GM18505 (cell line): ENCODE measurements at regions not wholly inside any gene's neighbourhood (a gene's known extent, or its start where the extent isn't known, plus 50 kb on each side); places are given as distances from the start of the nearest gene placed in this dataset.

Experiments used
- ATAC-seq: cut with Tn5 transposase; IDR thresholded peaks from one replicate; pipeline ENCODE4 v1.9.1; 2021; ENCODE audit not compliant: unreplicated experiment
- POLR2A ChIP-seq: IDR thresholded peaks from 4 replicates; pipeline ENCODE4 v1.6.1; 2011; ENCODE audit warnings: borderline replicate concordance; ENCODE audit not compliant: insufficient read depth, insufficient read length; ENCODE audit errors: extremely low read depth

DNA sequence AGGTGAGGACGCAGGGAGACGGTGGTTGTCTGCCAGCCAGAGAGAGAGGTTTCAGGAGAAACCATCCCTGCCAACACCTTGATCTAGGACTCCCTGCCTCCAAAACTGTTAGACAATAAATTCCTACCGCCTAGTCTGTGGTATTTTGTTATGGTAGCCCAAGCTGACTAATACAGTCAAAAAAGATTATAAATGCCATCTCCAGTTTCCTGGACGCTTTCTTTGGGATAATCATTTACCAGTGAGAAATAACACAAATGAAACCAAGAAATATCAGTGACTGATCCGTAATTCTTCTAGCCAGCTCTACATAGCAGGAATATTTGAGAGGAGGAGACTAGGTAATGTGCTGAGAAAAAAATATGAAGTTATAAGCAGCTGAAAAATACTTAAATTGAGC lies 707.8 kb upstream of the LMCD1 start:
- ATAC-seq, result no peak
- no peak for TF ChIP-seq POLR2A

DNA sequence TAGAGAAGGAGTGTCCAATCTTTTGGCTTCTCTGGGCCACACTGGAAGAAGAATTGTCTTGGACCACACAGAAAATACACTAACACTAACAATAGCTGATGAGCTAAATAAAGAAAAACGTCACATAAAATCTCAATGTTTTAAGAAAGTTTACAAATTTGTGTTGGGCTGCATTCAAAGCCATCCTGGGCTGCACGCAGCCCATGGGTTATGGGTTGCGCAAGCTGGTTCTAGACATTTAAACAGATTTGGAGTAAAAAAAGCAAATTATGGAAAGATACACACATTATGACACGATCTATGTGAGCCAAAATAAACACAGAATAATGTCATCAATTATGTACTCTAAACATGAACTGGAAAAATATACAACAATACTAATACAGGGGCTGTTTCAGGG lies 703.3 kb upstream of the LMCD1 start:
- no peak for TF ChIP-seq POLR2A
- no peak for ATAC-seq

DNA sequence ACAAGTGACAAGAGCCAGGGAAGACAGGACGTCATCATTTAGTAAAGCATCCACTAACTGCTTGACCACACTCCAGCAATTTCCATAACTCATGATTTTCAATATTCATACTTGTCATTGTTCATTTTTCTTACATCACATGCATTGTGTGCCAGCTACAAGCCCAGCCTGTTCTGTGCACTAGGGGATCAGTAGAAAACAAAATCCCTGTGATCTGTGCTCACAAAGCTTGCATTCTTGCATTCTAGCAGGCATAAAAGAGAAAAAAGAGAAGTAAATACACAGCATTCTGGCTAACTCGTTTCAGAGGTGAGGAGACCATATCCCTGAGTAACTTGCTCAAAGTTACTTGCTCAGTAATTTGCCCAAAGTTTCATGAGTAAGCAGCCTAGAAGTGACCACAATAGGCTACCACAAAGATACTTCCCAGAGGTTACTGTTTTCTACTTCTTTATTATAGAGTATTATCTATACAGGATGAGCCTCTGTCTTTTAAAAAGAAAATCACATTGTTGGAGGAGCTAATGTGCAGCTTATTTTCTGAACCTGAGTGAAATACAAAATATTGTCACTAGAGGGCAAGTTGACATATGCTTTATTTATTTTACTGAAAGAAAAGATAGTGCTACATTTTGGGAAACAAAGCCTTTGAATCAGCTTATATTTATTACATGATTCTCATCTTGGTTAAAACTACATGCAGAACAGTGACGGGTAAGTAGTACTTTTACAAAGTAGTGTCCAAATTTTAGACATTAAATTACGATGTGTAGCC lies 701.4 kb upstream of the LMCD1 start:
- ATAC-seq, result no peak
- no peak for TF ChIP-seq POLR2A

DNA sequence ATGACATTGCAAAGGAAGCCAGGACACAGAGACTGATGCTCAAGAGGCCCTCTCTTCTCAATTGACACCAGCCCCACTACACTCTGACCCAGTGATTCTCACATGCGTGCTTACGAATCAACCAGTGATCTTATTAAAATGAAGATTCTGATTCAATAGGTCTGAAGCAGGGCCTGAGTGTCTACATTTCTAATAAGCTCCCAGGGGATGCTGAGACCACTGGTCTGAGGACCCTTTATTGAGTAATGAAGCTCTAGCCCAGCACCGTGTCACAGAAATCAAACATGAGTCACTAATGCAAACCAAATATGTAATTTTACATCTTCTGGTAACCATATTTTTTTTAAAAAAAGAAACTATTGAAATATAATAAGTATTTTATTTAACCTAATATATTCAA lies 689.1 kb upstream of the LMCD1 start:
- TF ChIP-seq POLR2A, result no peak
- ATAC-seq, result no peak

DNA sequence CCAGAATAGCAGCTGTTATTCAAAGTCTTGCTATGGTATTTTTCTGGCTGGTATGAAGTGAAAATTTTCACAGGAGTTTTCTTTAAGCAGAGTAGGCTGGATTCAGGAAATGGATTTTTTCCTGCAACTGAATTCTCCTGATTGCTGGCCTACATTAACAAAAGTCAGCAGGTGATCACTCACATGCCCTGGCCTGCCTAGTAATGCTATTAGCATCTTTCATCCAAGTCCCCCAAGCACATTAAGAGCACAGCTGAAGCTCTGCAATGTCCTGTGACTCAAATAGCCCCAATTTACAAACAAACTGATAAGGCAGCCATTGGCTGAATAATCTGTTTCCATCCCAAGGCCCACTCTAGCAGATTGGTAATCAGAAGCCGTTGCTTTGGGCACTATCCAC lies 688.3 kb upstream of the LMCD1 start:
- TF ChIP-seq POLR2A, result no peak
- ATAC-seq, result no peak

DNA sequence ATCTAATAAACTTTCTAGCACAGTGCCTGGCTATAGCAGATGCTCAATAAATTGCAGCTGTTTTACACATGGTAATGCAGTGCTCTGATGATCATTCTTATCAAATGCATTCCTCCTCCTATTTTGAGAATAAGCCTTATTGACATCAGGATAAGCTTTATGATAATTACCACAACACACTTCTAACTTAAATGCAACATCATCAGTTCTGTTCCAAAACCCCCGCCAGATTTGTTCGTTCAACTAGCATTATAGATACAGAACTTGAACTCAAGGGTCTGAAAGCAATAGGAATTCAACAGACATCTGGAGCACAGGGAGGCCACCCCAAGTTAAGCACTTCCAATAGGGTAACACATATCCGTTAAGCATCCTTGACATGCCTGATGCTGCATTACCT lies 684.4 kb upstream of the LMCD1 start:
- no peak for TF ChIP-seq POLR2A
- no peak for ATAC-seq

DNA sequence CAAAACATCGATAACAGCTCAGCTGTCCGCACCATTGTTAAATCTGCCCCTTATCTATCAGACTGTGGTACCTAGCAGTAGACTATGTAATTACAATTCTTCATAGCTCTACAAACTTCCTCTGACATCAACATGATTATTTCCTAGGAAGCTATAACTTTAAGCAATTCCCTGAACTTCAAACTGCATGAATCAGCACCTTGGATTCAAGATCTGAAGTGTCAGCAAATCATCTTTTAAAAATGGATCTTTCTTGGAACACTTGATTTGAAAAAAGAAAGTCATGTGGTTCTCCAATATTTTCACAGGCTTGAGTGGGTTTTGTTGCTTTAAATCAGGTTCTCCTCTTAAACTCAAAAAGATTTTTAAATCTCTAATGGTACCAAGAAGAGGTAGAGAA lies 680.7 kb upstream of the LMCD1 start:
- TF ChIP-seq POLR2A, result no peak
- no peak for ATAC-seq

DNA sequence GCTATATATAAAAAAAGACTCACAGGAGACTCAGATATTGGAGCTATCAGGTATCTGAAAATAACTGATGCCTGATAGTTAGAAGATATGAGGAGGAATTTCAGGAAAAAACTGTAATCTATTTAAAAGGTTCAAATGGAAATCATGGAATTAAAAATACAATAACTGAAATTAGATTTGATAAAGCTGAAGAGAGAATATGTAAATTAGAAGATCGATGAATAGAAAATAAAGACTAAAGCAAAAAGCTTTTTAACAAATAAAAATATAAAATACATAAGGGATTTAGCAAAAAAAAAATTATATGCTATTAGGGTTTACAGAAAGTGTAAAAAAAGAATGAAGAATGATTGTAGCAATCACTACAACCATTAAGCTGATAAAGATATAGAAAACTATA lies 679.8 kb upstream of the LMCD1 start:
- TF ChIP-seq POLR2A, result no peak
- no peak for ATAC-seq

DNA sequence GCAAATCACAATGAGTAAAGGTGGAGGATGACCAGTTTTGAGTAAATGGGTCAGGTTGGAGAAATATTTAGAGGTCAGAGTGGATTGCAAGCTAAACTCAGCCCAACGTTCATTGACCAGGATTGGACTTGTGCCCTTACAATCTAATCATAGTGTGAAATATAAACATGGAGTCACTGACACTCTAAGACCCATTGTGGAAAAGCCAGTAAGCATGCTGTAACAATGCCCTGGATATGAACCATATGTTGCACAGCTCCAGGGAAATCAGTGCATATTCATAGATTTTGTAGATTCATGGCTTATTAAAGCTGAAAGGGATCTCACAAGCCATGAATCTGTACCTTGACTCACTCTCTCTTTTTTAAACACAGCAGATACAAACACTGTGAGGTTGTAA lies 660.2 kb upstream of the LMCD1 start:
- TF ChIP-seq POLR2A, result no peak
- ATAC-seq, result no peak

DNA sequence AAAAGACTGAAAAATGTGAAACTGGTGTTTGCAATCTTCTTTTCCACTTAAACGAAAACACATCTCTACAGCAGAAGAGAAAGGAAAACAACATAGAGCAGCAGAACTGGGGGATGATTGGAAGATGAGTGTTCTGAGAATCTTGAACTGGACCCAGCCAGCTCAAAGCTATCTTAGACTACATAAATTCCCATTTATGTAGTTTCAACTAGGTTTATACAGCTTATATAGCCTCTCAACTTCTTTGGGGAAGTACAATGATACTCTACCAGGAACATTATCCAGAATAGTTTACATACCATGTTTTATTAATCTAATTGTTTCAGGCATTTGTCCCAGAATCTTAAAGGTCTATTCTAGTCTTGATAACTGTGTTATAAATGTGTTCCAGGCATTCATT lies 658.2 kb upstream of the LMCD1 start:
- no peak for ATAC-seq

DNA sequence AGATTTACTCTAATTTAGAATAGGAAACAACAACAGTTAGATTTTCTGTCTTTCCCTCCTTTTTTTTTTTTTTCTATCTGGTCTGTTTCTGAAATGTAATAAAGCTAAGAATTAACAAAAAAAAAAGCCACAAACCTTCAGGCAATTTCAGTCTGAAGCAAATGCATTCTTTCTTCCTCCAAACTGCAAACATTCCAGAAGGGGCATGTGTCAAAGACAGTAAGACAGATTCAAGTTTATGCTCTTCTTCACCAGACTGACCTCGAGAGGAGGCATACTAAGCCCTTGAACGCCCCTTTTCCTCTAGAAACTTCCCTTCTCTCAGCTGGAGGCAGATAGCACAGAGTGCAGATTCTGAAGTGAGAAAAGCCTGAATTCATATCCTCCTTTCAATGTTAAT lies 654.6 kb upstream of the LMCD1 start:
- TF ChIP-seq POLR2A, result no peak
- ATAC-seq, result no peak

More for the DNA sequence above, 658.2 kb upstream of the LMCD1 start:
- no peak for TF ChIP-seq POLR2A

DNA sequence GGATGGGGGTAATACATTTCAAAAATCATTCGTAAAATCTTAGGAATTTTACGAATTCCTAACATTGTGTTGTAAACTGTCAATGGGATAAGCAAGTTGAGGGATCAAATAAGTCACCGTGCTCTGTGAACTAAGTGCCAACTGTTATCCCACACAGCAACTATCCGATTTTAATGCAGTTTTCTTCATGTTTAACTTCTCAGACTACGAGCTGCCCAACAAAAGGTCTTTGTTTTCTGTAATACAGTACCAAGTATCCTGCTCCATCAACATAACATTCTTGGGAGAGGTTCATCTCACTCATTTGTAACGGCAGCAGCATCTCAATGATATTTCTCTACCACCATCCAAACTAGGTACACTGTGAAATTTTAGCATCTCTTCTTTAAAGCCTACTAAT lies 654.1 kb upstream of the LMCD1 start:
- no peak for ATAC-seq
- TF ChIP-seq POLR2A, result no peak

DNA sequence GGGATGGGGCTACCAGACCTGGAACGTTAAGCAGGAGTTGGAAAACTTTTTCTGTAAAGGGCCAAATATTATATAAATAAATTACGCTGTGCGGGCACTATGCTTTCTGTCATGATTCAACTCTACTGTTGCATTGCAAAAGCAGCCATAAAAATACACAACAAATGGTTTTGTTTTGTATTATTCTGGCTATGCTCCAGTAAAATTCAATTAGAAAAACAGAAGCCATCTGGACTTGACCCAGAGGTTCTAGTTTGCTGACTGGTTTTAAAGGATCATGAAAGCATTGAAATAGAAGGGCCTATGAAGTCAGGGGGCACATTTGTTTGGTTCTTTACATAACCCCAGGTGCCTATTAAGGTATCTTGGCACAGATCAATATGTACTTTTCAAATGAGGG lies 647.4 kb upstream of the LMCD1 start:
- TF ChIP-seq POLR2A, result no peak
- ATAC-seq, result no peak

DNA sequence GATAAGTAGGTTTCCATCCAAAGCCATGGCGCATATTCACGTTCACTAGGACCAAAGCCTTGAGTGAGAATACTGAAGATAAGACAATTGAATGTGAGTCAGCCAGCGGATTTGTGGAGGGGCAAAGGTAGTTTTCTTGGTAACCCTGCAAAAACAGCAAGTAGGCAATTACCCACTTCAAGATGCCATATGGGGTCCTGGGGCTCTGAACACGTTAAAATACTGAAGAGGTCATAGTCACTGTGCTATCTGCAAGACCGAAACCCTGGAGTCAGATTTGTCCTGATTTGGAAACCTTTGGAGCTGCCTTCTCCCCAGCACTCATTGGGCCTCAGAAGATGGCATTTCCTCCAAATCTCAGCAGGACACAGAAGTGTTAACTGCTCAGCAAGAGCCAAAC lies 646.9 kb upstream of the LMCD1 start:
- TF ChIP-seq POLR2A, result no peak
- ATAC-seq, result no peak

DNA sequence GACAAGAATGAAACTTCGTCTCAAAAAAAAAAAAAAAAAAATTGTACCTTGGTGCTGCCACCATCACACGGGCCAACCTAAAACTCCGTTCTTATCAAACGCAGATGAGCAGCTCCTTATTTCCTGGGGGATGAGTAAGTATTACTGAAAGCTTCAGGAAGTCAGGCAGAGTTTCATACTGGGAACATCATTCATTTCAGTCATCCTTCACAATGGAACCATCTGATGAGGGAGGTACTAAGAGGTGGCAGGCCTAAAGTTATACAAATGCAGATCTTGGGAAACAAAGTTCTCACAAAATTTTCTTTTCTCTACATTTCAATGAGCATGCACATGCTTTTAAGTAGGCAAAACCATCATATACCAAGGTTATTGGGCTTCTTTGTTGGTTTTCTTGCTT lies 636.0 kb upstream of the LMCD1 start:
- TF ChIP-seq POLR2A, result no peak
- ATAC-seq, result no peak
